ENCODE measurements at regions not wholly inside any gene's neighbourhood (a gene's known extent, or its start where the extent isn't known, plus 50 kb on each side); places are given as distances from the start of the nearest gene placed in this dataset.

DNA sequence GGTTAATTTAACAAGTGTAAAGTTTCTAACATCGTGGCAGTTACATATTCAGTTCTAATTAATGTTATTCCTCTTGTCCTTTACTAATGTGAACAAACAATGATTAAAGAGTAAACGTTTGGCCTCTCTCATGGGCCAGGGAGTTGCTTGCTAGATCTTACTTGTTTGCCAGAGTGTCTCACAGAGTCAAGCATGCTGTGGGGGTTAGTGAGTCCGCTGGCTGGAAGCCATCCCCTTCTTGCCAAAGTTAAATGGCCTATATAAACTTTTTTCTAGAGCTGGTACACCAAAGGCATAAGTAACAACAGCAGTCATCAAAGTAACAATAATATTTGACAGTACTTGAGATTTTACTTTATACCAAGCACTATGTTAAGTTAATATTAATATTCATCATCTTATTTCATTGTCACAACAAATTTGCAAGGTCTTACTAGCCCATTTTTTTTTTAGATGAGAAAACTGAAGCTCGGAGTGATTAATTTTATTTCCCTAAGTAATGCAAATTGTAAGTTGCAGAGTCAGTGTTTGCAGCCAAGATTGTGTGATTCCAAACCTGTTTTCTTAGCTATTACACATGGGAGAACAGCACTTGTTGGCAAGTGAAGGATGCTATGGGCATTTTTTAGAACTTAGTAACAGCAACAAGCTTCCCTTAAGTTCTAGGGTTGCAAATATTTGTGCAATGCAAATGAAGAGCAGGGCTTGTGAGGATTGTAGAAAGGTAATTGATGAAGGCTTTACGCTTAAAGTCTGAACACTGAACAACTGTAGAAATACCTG, 224.5 kb downstream of the RFPL4B start:
- Histone ChIP-seq H3K4me3 (ENCODE audit: low read depth in 2 of 2, low read length in 1 of 2) (no peak overlapping the region), H3K4me2 (peak overlapping the region; percentile 5; the same call in 1 of the 2 replicates), H3K4me1 (ENCODE audit: control insufficient read depth in 1 of 2, insufficient read depth in 2 of 2, low read depth in 1 of 2, low read length in 1 of 2) (peaks cover 0 to 6% of the 10 kb centered on the region in 2 experiments; a peak in 1 of 4 replicates), H3K27me3 (ENCODE audit: insufficient read depth) (no peaks in the 10 kb centered on the region), H3K36me3 (replicated peaks in 1 of 2; ENCODE audit: control insufficient read depth in 1 of 2, insufficient read depth in 2 of 2, low read length in 1 of 2) (no peaks in the 10 kb centered on the region), H3K27ac (ENCODE audit: low read depth in 2 of 2, low read length in 1 of 2) (no peak overlapping the region; a peak in 1 of 4 replicates), H3F3A (replicated peaks; ENCODE audit: insufficient read depth) (no peaks in the 10 kb centered on the region), H3K9me2 (peaks cover 3% of the 10 kb centered on the region; the same call in 1 of the 2 replicates), H2AFZ (ENCODE audit: low read depth) (peak overlapping the region; percentile 52; the same call in 1 of the 2 replicates), H3K9me3 (no peaks in the 10 kb centered on the region), H3K79me2 (ENCODE audit: insufficient read depth) (no peaks in the 10 kb centered on the region), H3K9ac (no peak overlapping the region), H4K20me1 (ENCODE audit: insufficient read depth) (no peaks in the 10 kb centered on the region)
- POLR2A ChIA-PET, result no interaction called here
- TF ChIP-seq SMC3 (IDR thresholded peaks at IDR 0.05; ENCODE audit: low read depth, low read length), result no peak
- no peak for TF ChIP-seq MXI1 (IDR thresholded peaks at IDR 0.05; ENCODE audit: low read depth, low read length)
- TF ChIP-seq RXRA (IDR thresholded peaks at IDR 0.05; ENCODE audit: borderline replicate concordance, low read depth), result no peak
- TF ChIP-seq NFIC (IDR thresholded peaks at IDR 0.05; ENCODE audit: borderline replicate concordance), result no peak
- no peak for TF ChIP-seq ELF1 (IDR thresholded peaks at IDR 0.05)
- no peak for TF ChIP-seq RFX5 (IDR thresholded peaks at IDR 0.05; ENCODE audit: low read length)
- TF ChIP-seq FOXM1 (IDR thresholded peaks at IDR 0.05; ENCODE audit: low read depth), result no peak
- no peak for TF ChIP-seq GABPA (IDR thresholded peaks at IDR 0.05; ENCODE audit: low read depth)
- TF ChIP-seq, protein P1, sequence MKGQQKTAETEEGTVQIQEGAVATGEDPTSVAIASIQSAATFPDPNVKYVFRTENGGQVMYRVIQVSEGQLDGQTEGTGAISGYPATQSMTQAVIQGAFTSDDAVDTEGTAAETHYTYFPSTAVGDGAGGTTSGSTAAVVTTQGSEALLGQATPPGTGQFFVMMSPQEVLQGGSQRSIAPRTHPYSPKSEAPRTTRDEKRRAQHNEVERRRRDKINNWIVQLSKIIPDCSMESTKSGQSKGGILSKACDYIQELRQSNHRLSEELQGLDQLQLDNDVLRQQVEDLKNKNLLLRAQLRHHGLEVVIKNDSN (IDR thresholded peaks at IDR 0.05; ENCODE audit: borderline replicate concordance, low read depth), result no peak
- TF ChIP-seq, protein P2, sequence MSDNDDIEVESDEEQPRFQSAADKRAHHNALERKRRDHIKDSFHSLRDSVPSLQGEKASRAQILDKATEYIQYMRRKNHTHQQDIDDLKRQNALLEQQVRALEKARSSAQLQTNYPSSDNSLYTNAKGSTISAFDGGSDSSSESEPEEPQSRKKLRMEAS (IDR thresholded peaks at IDR 0.05; ENCODE audit: low read depth), result no peak
- TF ChIP-seq TEAD4 (IDR thresholded peaks at IDR 0.05; ENCODE audit: borderline replicate concordance, insufficient read depth), result no peak
- no peak; the same call in 1 of the 2 replicates for TF ChIP-seq FOSL2 (IDR thresholded peaks at IDR 0.05; ENCODE audit: borderline replicate concordance, low read depth)
- TF ChIP-seq REST (IDR thresholded peaks at IDR 0.05; ENCODE audit: low read depth, low read length), result no peak
- TF ChIP-seq, protein P3, sequence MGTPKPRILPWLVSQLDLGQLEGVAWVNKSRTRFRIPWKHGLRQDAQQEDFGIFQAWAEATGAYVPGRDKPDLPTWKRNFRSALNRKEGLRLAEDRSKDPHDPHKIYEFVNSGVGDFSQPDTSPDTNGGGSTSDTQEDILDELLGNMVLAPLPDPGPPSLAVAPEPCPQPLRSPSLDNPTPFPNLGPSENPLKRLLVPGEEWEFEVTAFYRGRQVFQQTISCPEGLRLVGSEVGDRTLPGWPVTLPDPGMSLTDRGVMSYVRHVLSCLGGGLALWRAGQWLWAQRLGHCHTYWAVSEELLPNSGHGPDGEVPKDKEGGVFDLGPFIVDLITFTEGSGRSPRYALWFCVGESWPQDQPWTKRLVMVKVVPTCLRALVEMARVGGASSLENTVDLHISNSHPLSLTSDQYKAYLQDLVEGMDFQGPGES (IDR thresholded peaks at IDR 0.05; ENCODE audit: low read depth, low read length), result no peak
- no peak for TF ChIP-seq CHD2 (IDR thresholded peaks at IDR 0.05; ENCODE audit: low read length, partially characterized antibody)
- TF ChIP-seq RCOR1 (IDR thresholded peaks at IDR 0.05; ENCODE audit: low read length), result no peak
- DNase-seq, result no peak
- 55% methylated on average over 5 of the region's 5 CpGs for WGBS (ENCODE audit: low lambda C conversion rate)
- CTCF ChIA-PET, result interaction anchor here (0.7 to 1.7 kb wide), 5 partner anchors 9 to 301 kb away, joined by 3 to 5 read pairs (median 3); no protein-coding TSS in a partner anchor

Data from SK-N-SH (cell line).